Ovary (tissue), 7 donors: ENCODE measurements at regions not wholly inside any gene's neighbourhood (a gene's known extent, or its start where the extent isn't known, plus 50 kb on each side); places are given as distances from the start of the nearest gene placed in this dataset.

Experiments
- DNase-seq, 5 donors: peaks; one replicate each; pipeline ENCODE4 v3.0.0-alpha.2; 2019 to 2020
- H3K27ac ChIP-seq, 2 donors: fragments of 200-600 bp; one replicate each; pipeline versions ENCODE4 v1.5.1 to v1.8.0; 2019 to 2022
- H3K27me3 ChIP-seq: fragments of 200-600 bp; one replicate; pipeline ENCODE4 v1.8.0; 2022
- H3K36me3 ChIP-seq: fragments of 200-600 bp; sonication (generic); one replicate; pipeline ENCODE4 v1.5.1; 2019
- H3K4me1 ChIP-seq: one replicate; pipeline ENCODE4 v1.8.1; 2013; ENCODE audit warnings: mild to moderate bottlenecking, moderate library complexity; ENCODE audit not compliant: insufficient read depth
- H3K4me3 ChIP-seq: fragments of 200-600 bp; sonication (generic); one replicate; pipeline ENCODE4 v1.5.1; 2017
- H3K9me3 ChIP-seq, 2 donors: fragments of 200-600 bp in 1 of 2; sonication (generic) in 1 of 2; one replicate each; pipeline versions ENCODE4 v1.5.1 to v1.8.1; 2013 to 2019; ENCODE audit warnings: mild to moderate bottlenecking in 1 of 2, moderate library complexity in 1 of 2
- EP300 ChIP-seq: sonication (generic); formaldehyde crosslinking; IDR thresholded peaks from one replicate; pipeline ENCODE4 v1.6.1; 2017; ENCODE audit warnings: antibody characterized with exemption
- POLR2A ChIP-seq: fragments of 450-650 bp; IDR thresholded peaks from one replicate; pipeline ENCODE4 v1.6.1; 2017; ENCODE audit warnings: antibody characterized with exemption, mild to moderate bottlenecking, moderate library complexity
- WGBS, 3 donors: extraction: QIAGEN DNeasy Blood & Tissue Kit in 1 of 3; methylation state at CpG; one replicate each; pipeline versions ENCODE4 v1.1.5 to v1.1.7; 2013 to 2017; 5-methylcytosine and 5-hydroxymethylcytosine counted together
- intact Hi-C, 4 donors: fragments of 100-400 bp; cut with DNase I; formaldehyde crosslinking; loops; one replicate each; pipeline versions ENCODE4 v1.11.0 to v1.15.1; 2022 to 2023
- TF ChIP-seq, protein P1 (sequence below), 3 donors: fragments of 450-650 bp in 2 of 3; fragments of 200-600 bp in 1 of 3; IDR thresholded peaks; one replicate each; pipeline versions ENCODE4 v1.5.1 to v1.8.0; 2016 to 2022; ENCODE audit warnings: antibody characterized with exemption in 3 of 3, mild to moderate bottlenecking in 1 of 3
- donor health status: DM: no; HTN: no; CAD: no; lungs with moderate emphysema.
- donor health status: DM: no; HTN: no; CAD: no.
- donor health status: Bipolar disorder and iron deficiency.
- donor health status: DM: no; HTN: no; CAD: no.
- donor health status: DM: yes; HTN: yes; CAD: no.

DNA sequence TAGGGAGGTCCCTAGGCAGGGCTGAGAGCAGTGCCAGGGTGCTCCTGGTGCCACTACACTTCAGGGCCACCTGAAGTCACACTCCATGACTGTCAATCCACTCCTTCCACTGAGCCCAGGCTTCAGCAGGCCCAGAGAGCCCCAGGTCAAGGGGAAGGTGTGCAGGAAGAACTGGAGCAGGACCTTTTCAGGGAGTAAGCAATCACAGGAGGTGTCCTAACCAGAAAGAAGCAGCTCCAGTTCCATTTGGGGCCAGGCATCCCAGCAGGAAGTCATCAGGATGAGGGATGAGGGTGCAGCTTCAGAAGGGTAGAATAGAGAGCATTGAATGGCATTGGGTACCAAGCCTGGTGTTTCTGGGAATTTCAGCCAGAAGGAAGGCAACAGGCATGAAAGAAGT is 556.5 kb downstream of the INSC start:
- H3K27ac ChIP-seq = no peak overlapping the region
- H3K9me3 ChIP-seq = no peaks in the 10 kb centered on the region
- TF ChIP-seq, protein P1, sequence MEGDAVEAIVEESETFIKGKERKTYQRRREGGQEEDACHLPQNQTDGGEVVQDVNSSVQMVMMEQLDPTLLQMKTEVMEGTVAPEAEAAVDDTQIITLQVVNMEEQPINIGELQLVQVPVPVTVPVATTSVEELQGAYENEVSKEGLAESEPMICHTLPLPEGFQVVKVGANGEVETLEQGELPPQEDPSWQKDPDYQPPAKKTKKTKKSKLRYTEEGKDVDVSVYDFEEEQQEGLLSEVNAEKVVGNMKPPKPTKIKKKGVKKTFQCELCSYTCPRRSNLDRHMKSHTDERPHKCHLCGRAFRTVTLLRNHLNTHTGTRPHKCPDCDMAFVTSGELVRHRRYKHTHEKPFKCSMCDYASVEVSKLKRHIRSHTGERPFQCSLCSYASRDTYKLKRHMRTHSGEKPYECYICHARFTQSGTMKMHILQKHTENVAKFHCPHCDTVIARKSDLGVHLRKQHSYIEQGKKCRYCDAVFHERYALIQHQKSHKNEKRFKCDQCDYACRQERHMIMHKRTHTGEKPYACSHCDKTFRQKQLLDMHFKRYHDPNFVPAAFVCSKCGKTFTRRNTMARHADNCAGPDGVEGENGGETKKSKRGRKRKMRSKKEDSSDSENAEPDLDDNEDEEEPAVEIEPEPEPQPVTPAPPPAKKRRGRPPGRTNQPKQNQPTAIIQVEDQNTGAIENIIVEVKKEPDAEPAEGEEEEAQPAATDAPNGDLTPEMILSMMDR (IDR thresholded peaks at IDR 0.05) = no peak
- no peak overlapping the region for H3K4me3 ChIP-seq
- intact Hi-C loops = no loop called here
- no peak for DNase-seq
- no peaks in the 10 kb centered on the region for H3K27me3 ChIP-seq
- no peaks in the 10 kb centered on the region for H3K36me3 ChIP-seq
- no peaks in the 10 kb centered on the region for H3K4me1 ChIP-seq

DNA sequence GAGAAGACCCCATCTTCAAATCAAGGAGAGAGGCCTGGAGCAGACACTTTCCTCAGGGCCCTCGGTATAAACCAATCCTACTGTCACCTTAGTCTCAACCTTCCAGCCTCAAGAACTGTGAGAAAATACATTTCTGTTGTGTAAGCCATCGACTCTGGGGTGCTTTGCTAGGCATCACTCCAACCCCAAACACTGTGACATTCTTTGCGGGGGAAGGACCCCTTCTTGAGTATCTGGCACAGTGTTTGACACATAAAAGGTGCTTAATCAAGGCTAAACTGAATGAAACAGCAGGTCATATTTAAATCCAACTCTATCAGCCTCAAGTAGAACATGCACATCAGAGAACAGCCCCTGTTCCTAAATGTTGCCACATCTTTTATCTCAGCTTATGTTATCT is 558.1 kb downstream of the INSC start:
- H3K36me3 ChIP-seq = no peaks in the 10 kb centered on the region
- no peaks in the 10 kb centered on the region for H3K4me1 ChIP-seq
- TF ChIP-seq, protein P1 (IDR thresholded peaks at IDR 0.05) = no peak
- TF ChIP-seq EP300 (no peak), POLR2A (no peak)
- no peak overlapping the region for H3K4me3 ChIP-seq
- 60 to 68% (median 65%) methylated on average over 3 of the region's 3 CpGs for WGBS, 3 donors
- H3K27ac ChIP-seq = no peak overlapping the region
- H3K27me3 ChIP-seq = no peaks in the 10 kb centered on the region
- DNase-seq = no peak
- H3K9me3 ChIP-seq = no peaks in the 10 kb centered on the region
- intact Hi-C loops = no loop called here

DNA sequence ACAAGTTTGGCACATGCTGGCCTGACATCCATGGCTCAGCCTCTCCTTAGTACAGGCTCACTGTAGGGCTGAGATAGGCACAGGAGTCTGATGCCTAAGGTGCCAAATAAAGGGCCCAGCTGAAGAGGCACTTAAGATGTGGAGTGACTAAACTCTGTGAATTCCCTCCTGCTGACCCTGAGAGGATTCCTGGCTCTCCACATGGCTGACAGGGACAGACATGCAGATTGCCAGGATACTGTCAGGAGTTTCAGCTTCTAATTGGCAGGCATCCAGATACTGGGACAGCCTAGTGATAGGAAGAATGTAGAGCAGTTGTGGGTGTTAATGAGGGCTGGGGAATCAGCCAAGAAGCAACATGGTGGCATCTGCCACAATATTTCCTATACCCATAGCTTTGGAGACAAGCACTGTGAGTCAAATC is 558.7 kb downstream of the INSC start:
- TF ChIP-seq EP300 (no peak), POLR2A (no peak)
- TF ChIP-seq, protein P1 (IDR thresholded peaks at IDR 0.05) = no peak
- H3K4me1 ChIP-seq = no peaks in the 10 kb centered on the region
- H3K36me3 ChIP-seq = no peaks in the 10 kb centered on the region
- no peak overlapping the region for H3K27ac ChIP-seq
- DNase-seq = no peak
- no peaks in the 10 kb centered on the region for H3K9me3 ChIP-seq
- no peak overlapping the region for H3K4me3 ChIP-seq
- H3K27me3 ChIP-seq = no peaks in the 10 kb centered on the region
- intact Hi-C loops = no loop called here

DNA sequence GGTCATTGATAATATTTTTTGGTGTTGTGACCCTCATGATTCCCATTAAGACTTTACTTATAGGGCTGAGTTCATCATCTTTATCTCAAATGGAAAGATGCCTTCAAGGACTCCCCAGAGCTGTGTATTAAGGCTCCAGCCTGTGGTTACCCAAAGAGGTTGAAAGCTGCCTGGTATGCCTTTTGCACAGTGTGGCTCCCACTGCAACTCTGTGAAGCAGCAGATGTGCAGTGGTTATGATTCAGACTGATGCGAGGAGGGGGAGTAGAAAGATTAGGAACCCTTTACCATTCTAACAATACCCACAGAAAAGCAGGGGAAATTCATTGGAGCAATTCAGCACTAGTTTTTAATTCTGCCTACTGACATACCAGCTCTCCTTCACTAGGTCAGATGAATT is 560.0 kb downstream of the INSC start:
- no peak for DNase-seq
- TF ChIP-seq EP300 = no peak
- TF ChIP-seq, protein P1 (IDR thresholded peaks at IDR 0.05) = no peak
- no peak for TF ChIP-seq POLR2A
- Histone ChIP-seq H3K4me3 (no peak overlapping the region), H3K36me3 (no peaks in the 10 kb centered on the region), H3K9me3 (no peaks in the 10 kb centered on the region), H3K27me3 (no peaks in the 10 kb centered on the region), H3K27ac (no peak overlapping the region), H3K4me1 (no peaks in the 10 kb centered on the region)
- intact Hi-C loops = no loop called here
- 88 to 92% (median 89%) methylated on average over 1 of the region's 1 CpG for WGBS, 3 donors

DNA sequence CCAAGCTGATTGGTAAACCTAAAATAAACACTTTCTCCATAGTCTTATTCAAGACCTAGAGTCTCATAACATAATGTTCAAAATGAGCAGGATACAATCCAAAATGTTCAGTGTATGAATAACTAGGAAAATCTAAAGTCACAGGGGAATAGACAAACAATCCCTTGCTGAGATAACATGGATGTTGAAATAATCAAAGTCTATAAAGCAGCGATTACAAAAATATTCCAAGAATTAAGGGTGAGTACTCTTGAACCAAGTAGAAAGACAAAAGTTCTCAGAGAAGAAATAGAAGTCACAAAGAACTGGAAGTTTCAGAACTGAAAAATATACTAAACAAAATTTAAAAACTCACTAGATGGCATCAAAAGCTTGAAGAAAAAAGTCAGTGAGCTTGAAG is 561.0 kb downstream of the INSC start:
- TF ChIP-seq EP300 (no peak), POLR2A (no peak)
- TF ChIP-seq, protein P1 (IDR thresholded peaks at IDR 0.05) = no peak
- Histone ChIP-seq H3K27ac (no peak overlapping the region), H3K27me3 (no peaks in the 10 kb centered on the region), H3K4me3 (no peak overlapping the region), H3K9me3 (no peaks in the 10 kb centered on the region), H3K36me3 (no peaks in the 10 kb centered on the region), H3K4me1 (no peaks in the 10 kb centered on the region)
- intact Hi-C loops = no loop called here
- no peak for DNase-seq
- WGBS, 3 donors = 49 to 56% (median 55%) methylated on average over 1 of the region's 1 CpG
